ENCODE measurements at regions not wholly inside any gene's neighbourhood (a gene's known extent, or its start where the extent isn't known, plus 50 kb on each side); places are given as distances from the start of the nearest gene placed in this dataset.

DNA sequence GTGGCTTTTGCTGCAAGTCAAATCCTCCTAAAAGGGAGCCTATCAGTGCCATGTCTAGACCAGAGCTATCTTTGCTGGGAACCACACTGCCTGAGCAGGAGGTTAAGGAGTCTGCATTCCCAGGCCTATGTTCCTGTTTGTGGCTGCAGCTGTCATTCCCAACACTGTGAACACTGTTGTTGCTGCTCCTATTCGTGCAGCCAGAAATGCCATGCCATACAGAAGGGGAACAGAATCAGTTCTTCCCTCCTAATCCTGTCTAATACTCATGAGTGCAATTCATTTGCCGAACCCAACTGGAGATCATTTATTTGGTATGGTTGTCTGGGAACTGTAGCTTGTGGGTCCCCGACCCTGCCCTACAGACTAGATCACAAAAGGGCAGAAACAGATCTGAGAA is 406.5 kb upstream of the GJE1 start:
- H3K36me3 Mint-ChIP-seq (ENCODE audit: insufficient read depth, unreplicated experiment): no peaks in the 10 kb centered on the region
- CTCF ChIA-PET: no interaction called here
- intact Hi-C loops (cut with micrococcal nuclease; ENCODE audit: unreplicated experiment): no loop called here
- Histone ChIP-seq H3K27me3 (replicated peaks; ENCODE audit: control insufficient read depth, insufficient read depth, low read length) (no peaks in the 10 kb centered on the region), H3K4me3 (ENCODE audit: low read depth, low read length) (no peak overlapping the region), H3K9me3 (no peaks in the 10 kb centered on the region), H3K4me1 (no peaks in the 10 kb centered on the region), H3K36me3 (ENCODE audit: control insufficient read depth, insufficient read depth, low read length) (no peaks in the 10 kb centered on the region)
- H3K27me3 Mint-ChIP-seq (ENCODE audit: insufficient read depth, unreplicated experiment): no peaks in the 10 kb centered on the region
- H3K9me3 Mint-ChIP-seq (ENCODE audit: unreplicated experiment): no peaks in the 10 kb centered on the region
- DNase-seq: no peak
- no TSS peak for BruUV-seq (replicated peaks)
- TF ChIP-seq CTCF (IDR thresholded peaks at IDR 0.05; ENCODE audit: insufficient read depth in 1 of 2, low read depth in 1 of 2, low read length in 1 of 2, severe bottlenecking in 1 of 2, unreplicated experiment in 1 of 2): no peak
- H3K27ac Mint-ChIP-seq (ENCODE audit: unreplicated experiment): no peak overlapping the region
- POLR2A ChIA-PET: no interaction called here
- no peaks in the 10 kb centered on the region for H3K4me1 Mint-ChIP-seq (ENCODE audit: low read depth, unreplicated experiment)
- H3K4me3 Mint-ChIP-seq (ENCODE audit: unreplicated experiment): no peak overlapping the region

- H3K27ac Mint-ChIP-seq (ENCODE audit: unreplicated experiment): no peak overlapping the region
- no peaks in the 10 kb centered on the region for H3K9me3 ChIP-seq
- H3K4me3 ChIP-seq (ENCODE audit: low read depth, low read length): no peak overlapping the region
- BruUV-seq (replicated peaks): no TSS peak
- no peaks in the 10 kb centered on the region for H3K36me3 ChIP-seq (ENCODE audit: control insufficient read depth, insufficient read depth, low read length)
- no peaks in the 10 kb centered on the region for H3K4me1 Mint-ChIP-seq (ENCODE audit: low read depth, unreplicated experiment)
- no peaks in the 10 kb centered on the region for H3K9me3 Mint-ChIP-seq (ENCODE audit: unreplicated experiment)
- H3K36me3 Mint-ChIP-seq (ENCODE audit: insufficient read depth, unreplicated experiment): no peaks in the 10 kb centered on the region
- H3K4me1 ChIP-seq: no peaks in the 10 kb centered on the region
- POLR2A ChIA-PET: no interaction called here
- TF ChIP-seq CTCF (IDR thresholded peaks at IDR 0.05; ENCODE audit: insufficient read depth in 1 of 2, low read depth in 1 of 2, low read length in 1 of 2, severe bottlenecking in 1 of 2, unreplicated experiment in 1 of 2): no peak
- H3K27me3 Mint-ChIP-seq (ENCODE audit: insufficient read depth, unreplicated experiment): no peaks in the 10 kb centered on the region
- no peak for DNase-seq
- intact Hi-C loops (cut with micrococcal nuclease; ENCODE audit: unreplicated experiment): no loop called here
- CTCF ChIA-PET: no interaction called here
- H3K4me3 Mint-ChIP-seq (ENCODE audit: unreplicated experiment): no peak overlapping the region
- H3K27me3 ChIP-seq (replicated peaks; ENCODE audit: control insufficient read depth, insufficient read depth, low read length): no peaks in the 10 kb centered on the region
Measured at GRCh38 chr6:141724731-141725130, 408.0 kb upstream of the GJE1 start.

- H3K4me3 ChIP-seq (ENCODE audit: low read depth, low read length): no peak overlapping the region
- no peak for TF ChIP-seq CTCF (IDR thresholded peaks at IDR 0.05; ENCODE audit: insufficient read depth in 1 of 2, low read depth in 1 of 2, low read length in 1 of 2, severe bottlenecking in 1 of 2, unreplicated experiment in 1 of 2)
- intact Hi-C loops (cut with micrococcal nuclease; ENCODE audit: unreplicated experiment): no loop called here
- POLR2A ChIA-PET: no interaction called here
- no peaks in the 10 kb centered on the region for H3K36me3 ChIP-seq (ENCODE audit: control insufficient read depth, insufficient read depth, low read length)
- no peaks in the 10 kb centered on the region for H3K36me3 Mint-ChIP-seq (ENCODE audit: insufficient read depth, unreplicated experiment)
- no peaks in the 10 kb centered on the region for H3K9me3 Mint-ChIP-seq (ENCODE audit: unreplicated experiment)
- H3K27me3 ChIP-seq (replicated peaks; ENCODE audit: control insufficient read depth, insufficient read depth, low read length): no peaks in the 10 kb centered on the region
- no peak overlapping the region for H3K27ac Mint-ChIP-seq (ENCODE audit: unreplicated experiment)
- CTCF ChIA-PET: no interaction called here
- H3K27me3 Mint-ChIP-seq (ENCODE audit: insufficient read depth, unreplicated experiment): no peaks in the 10 kb centered on the region
- DNase-seq: no peak
- H3K4me1 ChIP-seq: no peaks in the 10 kb centered on the region
- no peaks in the 10 kb centered on the region for H3K4me1 Mint-ChIP-seq (ENCODE audit: low read depth, unreplicated experiment)
- no peak overlapping the region for H3K4me3 Mint-ChIP-seq (ENCODE audit: unreplicated experiment)
- H3K9me3 ChIP-seq: no peaks in the 10 kb centered on the region
- no TSS peak for BruUV-seq (replicated peaks)
Measured at GRCh38 chr6:141719476-141719875, 413.2 kb upstream of the GJE1 start.
